ENCODE measurements at regions not wholly inside any gene's neighbourhood (a gene's known extent, or its start where the extent isn't known, plus 50 kb on each side); places are given as distances from the start of the nearest gene placed in this dataset.

GRCh38 chr6:80974579-80974978, 777.9 kb downstream of the TENT5A start:
- Histone ChIP-seq H3K9me3 (no peaks in the 10 kb centered on the region), H3K27ac (no peak overlapping the region), H3K27me3 (no peaks in the 10 kb centered on the region), H3K4me3 (no peak overlapping the region), H3K36me3 (no peaks in the 10 kb centered on the region), H3K4me1 (no peaks in the 10 kb centered on the region)
- no peak for DNase-seq
- no peak for TF ChIP-seq CTCF (IDR thresholded peaks at IDR 0.05)
- intact Hi-C loops (cut with DNase I; ENCODE audit: low total_unique reads): no loop called here

GRCh38 chr6:80969439-80969838, 783.0 kb downstream of the TENT5A start:
- Histone ChIP-seq H3K4me3 (no peak overlapping the region), H3K4me1 (no peaks in the 10 kb centered on the region), H3K9me3 (no peaks in the 10 kb centered on the region), H3K27ac (no peak overlapping the region), H3K36me3 (no peaks in the 10 kb centered on the region), H3K27me3 (no peaks in the 10 kb centered on the region)
- intact Hi-C loops (cut with DNase I; ENCODE audit: low total_unique reads): no loop called here
- no peak for TF ChIP-seq CTCF (IDR thresholded peaks at IDR 0.05)
- no peak for DNase-seq

- no peak overlapping the region for H3K27ac ChIP-seq
- DNase-seq: no peak
- no peaks in the 10 kb centered on the region for H3K36me3 ChIP-seq
- intact Hi-C loops (cut with DNase I; ENCODE audit: low total_unique reads): no loop called here
- TF ChIP-seq CTCF (IDR thresholded peaks at IDR 0.05): no peak
- H3K4me3 ChIP-seq: no peak overlapping the region
- H3K9me3 ChIP-seq: no peaks in the 10 kb centered on the region
- H3K4me1 ChIP-seq: no peaks in the 10 kb centered on the region
- no peaks in the 10 kb centered on the region for H3K27me3 ChIP-seq
Measured at GRCh38 chr6:80967609-80968008, 784.9 kb downstream of the TENT5A start.

- H3K36me3 ChIP-seq: no peaks in the 10 kb centered on the region
- DNase-seq: no peak
- no peak for TF ChIP-seq CTCF (IDR thresholded peaks at IDR 0.05)
- no peak overlapping the region for H3K4me3 ChIP-seq
- no peaks in the 10 kb centered on the region for H3K9me3 ChIP-seq
- intact Hi-C loops (cut with DNase I; ENCODE audit: low total_unique reads): no loop called here
- no peak overlapping the region for H3K27ac ChIP-seq
- H3K4me1 ChIP-seq: peaks cover 0 to 13% (median 9%) of the 10 kb centered on the region in 4 donors
- H3K27me3 ChIP-seq: no peaks in the 10 kb centered on the region
Measured at GRCh38 chr6:80962382-80962781, 790.1 kb downstream of the TENT5A start.

- no peak overlapping the region for H3K4me3 ChIP-seq
- H3K36me3 ChIP-seq: no peaks in the 10 kb centered on the region
- no peak for TF ChIP-seq CTCF (IDR thresholded peaks at IDR 0.05)
Measured at GRCh38 chr6:80961166-80961565, 791.3 kb downstream of the TENT5A start.

GRCh38 chr6:80959034-80959433, 793.4 kb downstream of the TENT5A start:
- DNase-seq: no peak
- TF ChIP-seq CTCF (IDR thresholded peaks at IDR 0.05): no peak

More at GRCh38 chr6:80961166-80961565, 791.3 kb downstream of the TENT5A start:
- H3K9me3 ChIP-seq: no peaks in the 10 kb centered on the region
- H3K27me3 ChIP-seq: no peaks in the 10 kb centered on the region
- peaks cover 0 to 13% (median 9%) of the 10 kb centered on the region in 4 donors for H3K4me1 ChIP-seq
- H3K27ac ChIP-seq: no peak overlapping the region
- no peak for DNase-seq
- intact Hi-C loops (cut with DNase I; ENCODE audit: low total_unique reads): no loop called here

More at GRCh38 chr6:80959034-80959433, 793.4 kb downstream of the TENT5A start:
- Histone ChIP-seq H3K9me3 (no peaks in the 10 kb centered on the region), H3K27me3 (no peaks in the 10 kb centered on the region), H3K4me1 (peaks cover 0 to 13% (median 9%) of the 10 kb centered on the region in 4 donors), H3K27ac (no peak overlapping the region), H3K4me3 (no peak overlapping the region), H3K36me3 (no peaks in the 10 kb centered on the region)
- intact Hi-C loops (cut with DNase I; ENCODE audit: low total_unique reads): loop anchor here (10.0 kb wide), 1 partner anchor 1534 kb away; no protein-coding TSS in a partner anchor
